DND-41 (cell line): ENCODE measurements at regions not wholly inside any gene's neighbourhood (a gene's known extent, or its start where the extent isn't known, plus 50 kb on each side); places are given as distances from the start of the nearest gene placed in this dataset.

Source experiments
- ATAC-seq: fragments of 200-7000 bp; cut with Tn5 transposase; 3 replicates; pipeline ENCODE4 v1.9.1; 2021; ENCODE audit warnings: low read depth; ENCODE audit not compliant: insufficient read depth
- DNase-seq: peaks from one replicate; pipeline ENCODE4 v3.0.0-alpha.2; 2020
- H2AFZ ChIP-seq: 2 replicates; pipeline ENCODE4 v1.6.0; 2012; ENCODE audit warnings: low read depth, low read length
- H3K27ac ChIP-seq: 2 replicates; pipeline ENCODE4 v1.5.1; 2012; ENCODE audit warnings: low read length, inconsistent platforms
- H3K27me3 ChIP-seq: fragments of 200-600 bp; sonication (generic); 2 replicates; pipeline ENCODE4 v1.6.0; 2012; ENCODE audit warnings: low read length, mild to moderate bottlenecking, inconsistent platforms; ENCODE audit not compliant: insufficient read depth, poor library complexity
- H3K36me3 ChIP-seq: 2 replicates; pipeline ENCODE4 v1.5.1; 2012; ENCODE audit warnings: low read length, inconsistent platforms; ENCODE audit not compliant: insufficient read depth
- H3K4me1 ChIP-seq: 2 replicates; pipeline ENCODE4 v1.5.1; 2012; ENCODE audit warnings: mild to moderate bottlenecking, low read length; ENCODE audit not compliant: insufficient read depth
- H3K4me2 ChIP-seq: 2 replicates; pipeline ENCODE4 v1.6.0; 2012; ENCODE audit warnings: mild to moderate bottlenecking, moderate library complexity, low read length, inconsistent platforms; ENCODE audit not compliant: insufficient read depth
- H3K4me3 ChIP-seq, 2 experiments: fragments of 200-600 bp in 1 of 2; shearing (Covaris generic) in 1 of 2; 2 replicates each; pipeline ENCODE4 v1.5.1; 2012 to 2016; ENCODE audit warnings: inconsistent platforms in 2 of 2, low read length in 2 of 2, mild to moderate bottlenecking in 2 of 2, low read depth in 1 of 2, moderate library complexity in 1 of 2
- H3K79me2 ChIP-seq: 2 replicates; pipeline ENCODE4 v1.6.0; 2012; ENCODE audit warnings: low read length, inconsistent platforms; ENCODE audit not compliant: insufficient read depth
- H3K9ac ChIP-seq: 2 replicates; pipeline ENCODE4 v1.6.0; 2012; ENCODE audit warnings: low read depth, mild to moderate bottlenecking, inconsistent platforms, low read length, moderate library complexity
- H3K9me3 ChIP-seq: 2 replicates; pipeline ENCODE4 v1.5.1; 2012; ENCODE audit warnings: low read length, moderate library complexity, mild to moderate bottlenecking, inconsistent platforms; ENCODE audit not compliant: insufficient read depth, severe bottlenecking
- H4K20me1 ChIP-seq: 2 replicates; pipeline ENCODE4 v1.6.0; 2012; ENCODE audit warnings: low read length; ENCODE audit not compliant: insufficient read depth
- CTCF ChIP-seq: IDR thresholded peaks from 2 replicates; pipeline ENCODE4 v1.5.1; 2012; ENCODE audit warnings: borderline replicate concordance, low read length, moderate library complexity, mild to moderate bottlenecking; ENCODE audit not compliant: poor library complexity, severe bottlenecking; ENCODE audit errors: extremely low read depth
- EZH2 ChIP-seq: IDR thresholded peaks from 3 replicates; pipeline ENCODE4 v1.6.1; 2012; ENCODE audit warnings: borderline replicate concordance, low read depth, mild to moderate bottlenecking, moderate library complexity, low read length, inconsistent platforms; ENCODE audit not compliant: severe bottlenecking

- Histone ChIP-seq H2AFZ (no peak overlapping the region), H3K9ac (no peak overlapping the region), H3K36me3 (no peaks in the 10 kb centered on the region), H3K79me2 (no peaks in the 10 kb centered on the region), H3K4me1 (no peaks in the 10 kb centered on the region), H3K27me3 (no peaks in the 10 kb centered on the region), H3K27ac (no peak overlapping the region), H3K4me3 (no peak overlapping the region), H3K9me3 (no peaks in the 10 kb centered on the region), H4K20me1 (peaks cover 4% of the 10 kb centered on the region; the same call in 1 of the 2 replicates), H3K4me2 (no peak overlapping the region)
- no peak for ATAC-seq
- no peak for DNase-seq
- TF ChIP-seq EZH2: no peak
- TF ChIP-seq CTCF: no peak
Observed at GRCh38 chr2:129766374-129766993, 213.0 kb upstream of the RAB6C start.

- Histone ChIP-seq H3K9me3 (no peaks in the 10 kb centered on the region), H3K9ac (no peak overlapping the region), H3K79me2 (no peaks in the 10 kb centered on the region), H3K36me3 (no peaks in the 10 kb centered on the region), H3K4me1 (no peaks in the 10 kb centered on the region), H3K27me3 (no peaks in the 10 kb centered on the region), H3K4me3 (no peak overlapping the region), H3K27ac (no peak overlapping the region), H4K20me1 (no peaks in the 10 kb centered on the region; the same call in 1 of the 2 replicates), H3K4me2 (no peak overlapping the region), H2AFZ (no peak overlapping the region)
- DNase-seq (no peak), ATAC-seq (no peak)
- TF ChIP-seq CTCF (no peak), EZH2 (no peak)
Observed at GRCh38 chr2:129767346-129768035, 212.0 kb upstream of the RAB6C start.

- Histone ChIP-seq H3K79me2 (no peaks in the 10 kb centered on the region), H3K9ac (no peak overlapping the region), H3K4me1 (no peaks in the 10 kb centered on the region), H3K36me3 (no peaks in the 10 kb centered on the region), H3K27me3 (no peaks in the 10 kb centered on the region), H2AFZ (no peak overlapping the region), H4K20me1 (no peaks in the 10 kb centered on the region; the same call in 1 of the 2 replicates), H3K4me3 (no peak overlapping the region), H3K9me3 (no peaks in the 10 kb centered on the region), H3K4me2 (no peak overlapping the region), H3K27ac (no peak overlapping the region)
- TF ChIP-seq CTCF (no peak), EZH2 (no peak)
- DNase-seq (no peak), ATAC-seq (no peak)
Observed at GRCh38 chr2:129768036-129768386, 211.5 kb upstream of the RAB6C start.
